GM18519 (cell line): ENCODE measurements at regions not wholly inside any gene's neighbourhood (a gene's known extent, or its start where the extent isn't known, plus 50 kb on each side); places are given as distances from the start of the nearest gene placed in this dataset.
A peak's percentile ranks its signal among the peaks of the same experiment; 100 is the strongest.

Experiments
- ATAC-seq: cut with Tn5 transposase; IDR thresholded peaks from one replicate; pipeline ENCODE4 v1.9.1; 2021; ENCODE audit warnings: mild to moderate bottlenecking, moderate library complexity; ENCODE audit not compliant: unreplicated experiment, low FRiP score

- ATAC-seq, result no peak
Measured at GRCh38 chr2:146807568-146808168, 1037.2 kb upstream of the ACVR2A start.

GRCh38 chr2:146806364-146807005, 1038.3 kb upstream of the ACVR2A start:
- ATAC-seq, result no peak

- no peak for ATAC-seq
Measured at GRCh38 chr2:146804288-146804687, 1040.5 kb upstream of the ACVR2A start.

GRCh38 chr2:146801886-146802285, 1042.9 kb upstream of the ACVR2A start:
- ATAC-seq, result no peak

GRCh38 chr2:146786396-146786795, 1058.4 kb upstream of the ACVR2A start:
- ATAC-seq, result no peak

GRCh38 chr2:146785101-146785500, 1059.7 kb upstream of the ACVR2A start:
- no peak for ATAC-seq

- ATAC-seq, result no peak
Measured at GRCh38 chr2:146784602-146785001, 1060.2 kb upstream of the ACVR2A start.

GRCh38 chr2:146777181-146777580, 1067.6 kb upstream of the ACVR2A start:
- ATAC-seq, result no peak

GRCh38 chr2:146776596-146776995, 1068.2 kb upstream of the ACVR2A start:
- ATAC-seq, result no peak

- no peak for ATAC-seq
Measured at GRCh38 chr2:146771531-146771930, 1073.3 kb upstream of the ACVR2A start.

- ATAC-seq, result no peak
Measured at GRCh38 chr2:146764301-146764700, 1080.5 kb upstream of the ACVR2A start.

GRCh38 chr2:146762786-146763185, 1082.0 kb upstream of the ACVR2A start:
- no peak for ATAC-seq

- no peak for ATAC-seq
Measured at GRCh38 chr2:146754606-146755005, 1090.2 kb upstream of the ACVR2A start.

GRCh38 chr2:146748046-146748445, 1096.8 kb upstream of the ACVR2A start:
- no peak for ATAC-seq

GRCh38 chr2:146741260-146741659, 1103.6 kb upstream of the ACVR2A start:
- ATAC-seq, result no peak

- no peak for ATAC-seq
Measured at GRCh38 chr2:146734821-146735190, 1110.0 kb upstream of the ACVR2A start.

GRCh38 chr2:146734042-146734820, 1110.6 kb upstream of the ACVR2A start:
- peak; percentile 76 for ATAC-seq

GRCh38 chr2:146730882-146731281, 1113.9 kb upstream of the ACVR2A start:
- ATAC-seq, result no peak

GRCh38 chr2:146721486-146721885, 1123.3 kb upstream of the ACVR2A start:
- ATAC-seq, result no peak

- ATAC-seq, result no peak
Measured at GRCh38 chr2:146720170-146720569, 1124.7 kb upstream of the ACVR2A start.

- no peak for ATAC-seq
Measured at GRCh38 chr2:146716591-146716990, 1128.2 kb upstream of the ACVR2A start.

- no peak for ATAC-seq
Measured at GRCh38 chr2:146709004-146709403, 1135.8 kb upstream of the ACVR2A start.
